Mesenchymal stem cell (in vitro differentiated cells and primary cell): ENCODE measurements at regions not wholly inside any gene's neighbourhood (a gene's known extent, or its start where the extent isn't known, plus 50 kb on each side); places are given as distances from the start of the nearest gene placed in this dataset.

Experiments
- DNase-seq: peaks from one replicate; pipeline ENCODE4 v3.0.0-alpha.2; 2013
- H2AFZ ChIP-seq: one replicate; pipeline ENCODE4 v1.6.1; 2013; ENCODE audit warnings: low read depth, mild to moderate bottlenecking, control low read depth, inconsistent platforms, low read length, moderate library complexity
- H2AK5ac ChIP-seq: 2 replicates; pipeline ENCODE4 v1.6.1; 2013; ENCODE audit warnings: low read length, moderate library complexity, mild to moderate bottlenecking, inconsistent platforms; ENCODE audit not compliant: severe bottlenecking
- H2BK120ac ChIP-seq: one replicate; pipeline ENCODE4 v1.6.1; 2013; ENCODE audit warnings: low read depth, mild to moderate bottlenecking, inconsistent platforms, low read length, moderate library complexity
- H2BK12ac ChIP-seq, 2 experiments: one replicate each; pipeline ENCODE4 v1.6.1; 2013; ENCODE audit warnings: inconsistent platforms in 2 of 2, low read length in 2 of 2, mild to moderate bottlenecking in 2 of 2, moderate library complexity in 2 of 2, control low read depth in 1 of 2
- H2BK15ac ChIP-seq: one replicate; pipeline ENCODE4 v1.6.1; 2013; ENCODE audit warnings: mild to moderate bottlenecking, low read depth, inconsistent platforms; ENCODE audit not compliant: poor library complexity, severe bottlenecking
- H2BK5ac ChIP-seq: 2 replicates; pipeline ENCODE4 v1.6.1; 2013; ENCODE audit warnings: low read depth, mild to moderate bottlenecking, low read length, control low read depth, inconsistent platforms; ENCODE audit not compliant: poor library complexity, severe bottlenecking
- H3K14ac ChIP-seq, 2 experiments: one replicate each; pipeline ENCODE4 v1.6.1; 2013; ENCODE audit warnings: inconsistent platforms in 2 of 2, low read length in 2 of 2, control low read depth in 1 of 2, mild to moderate bottlenecking in 1 of 2, moderate library complexity in 1 of 2
- H3K18ac ChIP-seq, 2 experiments: one replicate each; pipeline ENCODE4 v1.6.1; 2013; ENCODE audit warnings: inconsistent platforms in 2 of 2, low read length in 2 of 2, control low read depth in 1 of 2, low read depth in 1 of 2, mild to moderate bottlenecking in 1 of 2
- H3K23ac ChIP-seq, 2 experiments: one replicate each; pipeline ENCODE4 v1.6.1; 2013; ENCODE audit warnings: inconsistent platforms in 2 of 2, low read length in 2 of 2, mild to moderate bottlenecking in 2 of 2, moderate library complexity in 2 of 2, control low read depth in 1 of 2
- H3K27ac ChIP-seq: 2 replicates; pipeline ENCODE4 v1.5.1; 2013; ENCODE audit warnings: mild to moderate bottlenecking, moderate library complexity, low read length, control low read depth, inconsistent platforms; ENCODE audit not compliant: poor library complexity, severe bottlenecking
- H3K27me3 ChIP-seq, 2 experiments: 2 replicates each; pipeline versions ENCODE4 v1.6.1 to v1.7.0; 2013; ENCODE audit warnings: low read length in 2 of 2, mild to moderate bottlenecking in 2 of 2, moderate library complexity in 2 of 2, control low read depth in 1 of 2, inconsistent platforms in 1 of 2; ENCODE audit not compliant: control insufficient read depth in 1 of 2, insufficient read depth in 1 of 2
- H3K36me3 ChIP-seq, 2 experiments: 2 replicates each; pipeline versions ENCODE4 v1.6.1 to v1.7.0; 2013; ENCODE audit warnings: low read length in 2 of 2, control low read depth in 1 of 2, inconsistent platforms in 1 of 2, low read depth in 1 of 2, mild to moderate bottlenecking in 1 of 2; ENCODE audit not compliant: insufficient read depth in 2 of 2, control insufficient read depth in 1 of 2
- H3K4ac ChIP-seq, 2 experiments: one replicate each; pipeline ENCODE4 v1.6.1; 2013; ENCODE audit warnings: inconsistent platforms in 2 of 2, low read length in 2 of 2, mild to moderate bottlenecking in 2 of 2, moderate library complexity in 2 of 2, control low read depth in 1 of 2, low read depth in 1 of 2
- H3K4me1 ChIP-seq: 2 replicates; pipeline ENCODE4 v1.6.1; 2013; ENCODE audit warnings: low read depth, low read length, control low read depth; ENCODE audit not compliant: control insufficient read depth, insufficient read depth
- H3K4me2 ChIP-seq: 2 replicates; pipeline ENCODE4 v1.6.1; 2013; ENCODE audit warnings: low read length, mild to moderate bottlenecking, inconsistent platforms; ENCODE audit not compliant: poor library complexity, severe bottlenecking
- H3K4me3 ChIP-seq, 2 experiments: 2 replicates each; pipeline versions ENCODE4 v1.5.1 to v1.7.0; 2013; ENCODE audit warnings: low read length in 2 of 2, mild to moderate bottlenecking in 2 of 2, control low read depth in 1 of 2, low read depth in 1 of 2; ENCODE audit not compliant: insufficient read depth in 1 of 2
- H3K79me1 ChIP-seq: replicated peaks from 2 replicates; pipeline ENCODE4 v1.6.1; 2013; ENCODE audit warnings: mild to moderate bottlenecking, control low read depth, low read length, inconsistent platforms; ENCODE audit not compliant: poor library complexity, severe bottlenecking
- H3K9ac ChIP-seq: 2 replicates; pipeline ENCODE4 v1.7.0; 2013; ENCODE audit warnings: mild to moderate bottlenecking, low read length, moderate library complexity
- H3K9me3 ChIP-seq: 2 replicates; pipeline ENCODE4 v1.7.0; 2013; ENCODE audit warnings: mild to moderate bottlenecking, low read length; ENCODE audit not compliant: control insufficient read depth
- H4K8ac ChIP-seq: one replicate; pipeline ENCODE4 v1.6.1; 2013; ENCODE audit warnings: inconsistent platforms, mild to moderate bottlenecking, low read length, moderate library complexity
- H4K91ac ChIP-seq: one replicate; pipeline ENCODE4 v1.6.1; 2013; ENCODE audit warnings: mild to moderate bottlenecking, low read length, inconsistent platforms
- WGBS: methylation state at CpG from one replicate; pipeline ENCODE4 v1.1.7; 2013; ENCODE audit warnings: mixed read lengths; 5-methylcytosine and 5-hydroxymethylcytosine counted together

DNA sequence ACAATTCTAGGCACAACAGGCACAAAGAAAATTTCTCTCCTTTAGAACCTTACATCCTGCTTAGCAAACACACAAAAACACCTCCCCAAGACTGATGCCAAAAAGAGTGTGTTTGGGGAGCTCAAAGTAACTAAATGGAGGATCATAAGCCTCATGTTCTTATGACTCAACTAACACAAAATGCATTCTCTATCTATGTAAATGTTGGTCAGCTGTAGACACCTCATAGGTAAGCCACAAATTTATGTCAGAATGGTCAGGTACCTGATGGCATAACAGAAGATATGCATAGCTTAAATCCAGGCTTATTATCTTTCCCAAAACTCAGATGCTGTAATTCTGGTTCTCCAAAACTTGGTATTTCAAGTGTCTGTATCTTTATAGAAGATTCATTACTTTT, 315.1 kb downstream of the C7orf25 start:
- DNase-seq: no peak
- Histone ChIP-seq H3K27me3 (no peaks in the 10 kb centered on the region), H4K91ac (no peak overlapping the region), H2BK5ac (no peak overlapping the region), H3K4me2 (no peak overlapping the region), H3K14ac (no peak overlapping the region), H3K23ac (no peak overlapping the region), H3K36me3 (no peaks in the 10 kb centered on the region), H3K4ac (no peak overlapping the region), H2BK12ac (no peak overlapping the region), H4K8ac (no peak overlapping the region), H3K9ac (no peak overlapping the region), H2AFZ (no peak overlapping the region), H3K27ac (no peak overlapping the region), H2AK5ac (no peak overlapping the region), H3K18ac (no peak overlapping the region), H3K4me3 (no peak overlapping the region), H2BK120ac (no peak overlapping the region), H3K9me3 (peaks cover 7% of the 10 kb centered on the region), H2BK15ac (no peak overlapping the region), H3K4me1 (no peaks in the 10 kb centered on the region), H3K79me1 (no peaks in the 10 kb centered on the region)

DNA sequence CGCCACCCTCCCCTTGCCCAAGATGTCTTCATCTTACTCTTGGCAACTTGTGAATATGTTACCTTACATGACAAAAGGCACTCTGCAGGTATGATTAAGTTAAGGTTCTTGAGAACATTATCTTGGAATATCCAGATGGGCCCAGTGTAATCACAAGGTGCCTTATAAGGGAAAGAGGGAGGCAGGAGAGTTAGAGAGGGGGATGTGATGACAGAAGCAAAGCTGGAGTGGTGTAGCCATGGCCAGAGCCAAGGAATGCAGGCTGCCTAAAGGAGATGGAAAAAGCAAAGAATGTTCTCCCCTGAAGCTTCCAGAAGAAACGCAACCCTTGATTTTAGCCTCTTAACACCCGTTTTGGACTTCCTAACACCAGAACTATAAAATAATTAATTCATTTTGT, 318.0 kb downstream of the C7orf25 start:
- Histone ChIP-seq H4K91ac (no peak overlapping the region), H2AK5ac (no peak overlapping the region), H3K4me2 (no peak overlapping the region), H3K36me3 (no peaks in the 10 kb centered on the region), H3K27ac (no peak overlapping the region), H3K9ac (no peak overlapping the region), H3K4ac (no peak overlapping the region), H4K8ac (no peak overlapping the region), H2BK5ac (no peak overlapping the region), H2BK120ac (no peak overlapping the region), H2BK15ac (no peak overlapping the region), H3K23ac (no peak overlapping the region), H3K14ac (no peak overlapping the region), H2AFZ (no peak overlapping the region), H3K18ac (no peak overlapping the region), H3K27me3 (no peaks in the 10 kb centered on the region), H2BK12ac (no peak overlapping the region), H3K4me3 (no peak overlapping the region), H3K4me1 (no peaks in the 10 kb centered on the region), H3K9me3 (peaks cover 7% of the 10 kb centered on the region), H3K79me1 (no peaks in the 10 kb centered on the region)
- WGBS: 100% methylated on average over 1 of the region's 3 CpGs
- DNase-seq: no peak

DNA sequence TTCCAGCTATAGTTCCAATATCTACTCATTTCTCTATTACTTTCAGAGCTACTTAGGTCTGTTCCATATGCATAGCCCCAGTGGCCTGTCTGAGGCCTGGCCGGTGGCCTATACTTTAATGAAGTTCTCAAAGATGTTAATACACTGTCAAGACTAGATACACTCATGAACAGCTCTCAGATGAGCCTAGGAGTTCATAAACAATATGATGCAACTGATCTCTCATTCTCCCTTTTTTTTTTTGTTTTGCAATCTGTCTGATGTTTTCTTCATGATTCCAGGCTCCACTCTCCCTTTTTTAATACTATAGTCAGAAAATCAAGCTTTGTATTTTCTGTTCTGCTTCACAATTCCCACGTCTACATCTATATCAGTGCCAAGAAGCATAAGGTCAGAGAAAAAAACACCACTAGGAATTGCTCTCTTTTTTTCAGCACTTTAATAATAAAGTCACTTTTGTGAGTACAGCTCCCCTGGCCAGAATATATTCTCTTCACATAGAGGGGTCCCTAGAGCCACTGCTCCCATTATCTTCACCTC, 321.0 kb downstream of the C7orf25 start:
- H2BK5ac ChIP-seq: no peak overlapping the region
- no peak overlapping the region for H3K4me2 ChIP-seq
- H2BK120ac ChIP-seq: no peak overlapping the region
- no peak overlapping the region for H3K9ac ChIP-seq
- H3K27me3 ChIP-seq: peaks cover 0 to 5% of the 10 kb centered on the region in 2 experiments
- H4K91ac ChIP-seq: no peak overlapping the region
- H3K79me1 ChIP-seq: no peaks in the 10 kb centered on the region
- no peak overlapping the region for H3K27ac ChIP-seq
- H3K4me3 ChIP-seq: no peak overlapping the region
- H3K18ac ChIP-seq: no peak overlapping the region
- no peak overlapping the region for H3K4ac ChIP-seq
- H4K8ac ChIP-seq: no peak overlapping the region
- WGBS: 75% methylated on average over 2 of the region's 2 CpGs
- no peaks in the 10 kb centered on the region for H3K36me3 ChIP-seq
- no peaks in the 10 kb centered on the region for H3K4me1 ChIP-seq
- DNase-seq: no peak
- peaks cover 7% of the 10 kb centered on the region for H3K9me3 ChIP-seq
- no peak overlapping the region for H2AFZ ChIP-seq
- no peak overlapping the region for H2BK15ac ChIP-seq
- no peak overlapping the region for H3K14ac ChIP-seq
- H2AK5ac ChIP-seq: no peak overlapping the region
- H2BK12ac ChIP-seq: no peak overlapping the region
- no peak overlapping the region for H3K23ac ChIP-seq

DNA sequence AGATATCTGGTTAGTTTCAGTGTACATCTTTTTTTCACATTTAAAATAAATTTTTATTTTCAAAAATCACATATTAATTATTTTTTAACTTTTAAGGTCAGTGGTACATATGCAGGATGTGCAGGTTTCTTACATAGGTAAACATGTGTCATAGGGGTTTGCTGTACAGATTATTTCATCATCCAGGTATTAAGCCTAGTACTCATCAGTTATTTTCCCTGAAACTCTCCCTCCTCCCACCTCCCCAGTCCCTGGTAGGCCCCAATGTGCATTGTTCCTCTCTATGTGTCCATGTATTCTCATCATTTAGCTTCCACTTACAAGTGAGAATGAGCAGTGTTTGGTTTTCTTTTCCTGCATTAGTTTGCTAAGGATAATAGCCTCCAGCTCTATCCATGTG, 323.0 kb downstream of the C7orf25 start:
- Histone ChIP-seq H3K9me3 (peaks cover 7% of the 10 kb centered on the region), H3K36me3 (no peaks in the 10 kb centered on the region), H3K4me1 (no peaks in the 10 kb centered on the region), H3K4me2 (no peak overlapping the region), H2AFZ (no peak overlapping the region), H2BK5ac (no peak overlapping the region), H2BK120ac (no peak overlapping the region), H3K23ac (no peak overlapping the region), H3K79me1 (no peaks in the 10 kb centered on the region), H4K8ac (no peak overlapping the region), H2AK5ac (no peak overlapping the region), H3K27ac (no peak overlapping the region), H3K9ac (no peak overlapping the region), H4K91ac (no peak overlapping the region), H3K27me3 (peaks cover 0 to 5% of the 10 kb centered on the region in 2 experiments), H2BK15ac (no peak overlapping the region), H3K4me3 (no peak overlapping the region), H3K4ac (no peak overlapping the region), H3K18ac (no peak overlapping the region), H2BK12ac (no peak overlapping the region), H3K14ac (no peak overlapping the region)
- no peak for DNase-seq
